Activated naive CD4-positive, alpha-beta T cell treated with anti-CD3 and anti-CD28 coated beads, Interleukin-2, amount 50 U/mL, for 24 hours (primary cell): ENCODE measurements at regions not wholly inside any gene's neighbourhood (a gene's known extent, or its start where the extent isn't known, plus 50 kb on each side); places are given as distances from the start of the nearest gene placed in this dataset.
"Not testable (repeated sequence)": the region's sequence is repeated elsewhere in the genome, so short reads cannot be mapped to it uniquely, and the experiment has no call there.

Source experiments
- H3K27ac Mint-ChIP-seq: one replicate; pipeline ENCODE4 v1.8.0; 2021; ENCODE audit warnings: mild to moderate bottlenecking, mixed read lengths
- H3K27me3 Mint-ChIP-seq: one replicate; pipeline ENCODE4 v1.8.0; 2021; ENCODE audit warnings: mixed read lengths
- H3K36me3 Mint-ChIP-seq: one replicate; pipeline ENCODE4 v1.8.0; 2021; ENCODE audit warnings: mixed read lengths
- H3K4me1 Mint-ChIP-seq: one replicate; pipeline ENCODE4 v1.8.0; 2021; ENCODE audit warnings: mixed read lengths
- H3K4me3 Mint-ChIP-seq: one replicate; pipeline ENCODE4 v1.8.0; 2021; ENCODE audit warnings: mild to moderate bottlenecking, mixed read lengths
- H3K9me3 Mint-ChIP-seq: one replicate; pipeline ENCODE4 v1.8.0; 2021; ENCODE audit warnings: mixed read lengths

GRCh38 chr7:94706996-94707740 lies 51.2 kb upstream of the SGCE start:
- Mint-ChIP-seq H3K4me3 (no peak overlapping the region), H3K27me3 (no peaks in the 10 kb centered on the region), H3K36me3 (no peaks in the 10 kb centered on the region), H3K9me3 (no peaks in the 10 kb centered on the region), H3K27ac (no peak overlapping the region), H3K4me1 (no peaks in the 10 kb centered on the region)

- Mint-ChIP-seq H3K27me3 (no peaks in the 10 kb centered on the region), H3K4me3 (no peak overlapping the region), H3K36me3 (no peaks in the 10 kb centered on the region), H3K4me1 (no peaks in the 10 kb centered on the region), H3K9me3 (no peaks in the 10 kb centered on the region), H3K27ac (no peak overlapping the region)
These were observed 54.3 kb upstream of the SGCE start for GRCh38 chr7:94710256-94710655.

DNA sequence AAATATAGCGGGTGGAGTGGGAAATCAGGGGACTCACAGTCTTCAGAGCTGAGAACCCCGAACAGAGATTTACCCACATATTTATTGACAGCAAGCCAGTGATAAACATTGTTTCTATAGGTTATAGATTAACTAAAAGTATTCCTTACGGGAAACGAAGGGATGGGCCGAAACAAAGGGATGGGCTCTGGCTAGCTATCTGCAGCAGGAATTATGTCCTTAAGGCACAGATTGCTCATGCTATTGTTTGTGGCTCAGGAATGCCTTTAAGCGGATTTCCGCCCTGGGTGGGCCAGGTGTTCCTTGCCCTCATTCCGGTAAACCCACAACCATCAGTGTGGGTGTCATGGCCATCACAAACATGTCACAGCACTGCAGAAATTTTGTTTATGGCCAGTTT lies 66.4 kb upstream of the SGCE start:
- H3K27ac Mint-ChIP-seq, H3K4me1 Mint-ChIP-seq, H3K9me3 Mint-ChIP-seq, H3K36me3 Mint-ChIP-seq, H3K27me3 Mint-ChIP-seq, H3K4me3 Mint-ChIP-seq: not testable (repeated sequence)

GRCh38 chr7:94728893-94729292 lies 73.0 kb upstream of the SGCE start:
- Mint-ChIP-seq H3K9me3 (peaks cover 13% of the 10 kb centered on the region), H3K27me3 (peaks cover 15% of the 10 kb centered on the region)
- H3K4me1 Mint-ChIP-seq, H3K4me3 Mint-ChIP-seq, H3K27ac Mint-ChIP-seq, H3K36me3 Mint-ChIP-seq: not testable (repeated sequence)

GRCh38 chr7:94738071-94738470 lies 82.1 kb upstream of the SGCE start:
- Mint-ChIP-seq H3K4me1 (no peaks in the 10 kb centered on the region), H3K4me3 (no peak overlapping the region), H3K27ac (no peak overlapping the region), H3K27me3 (no peaks in the 10 kb centered on the region), H3K9me3 (no peaks in the 10 kb centered on the region), H3K36me3 (no peaks in the 10 kb centered on the region)

- no peaks in the 10 kb centered on the region for H3K36me3 Mint-ChIP-seq
- no peak overlapping the region for H3K4me3 Mint-ChIP-seq
- no peak overlapping the region for H3K27ac Mint-ChIP-seq
- H3K27me3 Mint-ChIP-seq: no peaks in the 10 kb centered on the region
- H3K9me3 Mint-ChIP-seq: no peaks in the 10 kb centered on the region
- H3K4me1 Mint-ChIP-seq: no peaks in the 10 kb centered on the region
These were observed 83.2 kb upstream of the SGCE start for GRCh38 chr7:94739180-94739579.

DNA sequence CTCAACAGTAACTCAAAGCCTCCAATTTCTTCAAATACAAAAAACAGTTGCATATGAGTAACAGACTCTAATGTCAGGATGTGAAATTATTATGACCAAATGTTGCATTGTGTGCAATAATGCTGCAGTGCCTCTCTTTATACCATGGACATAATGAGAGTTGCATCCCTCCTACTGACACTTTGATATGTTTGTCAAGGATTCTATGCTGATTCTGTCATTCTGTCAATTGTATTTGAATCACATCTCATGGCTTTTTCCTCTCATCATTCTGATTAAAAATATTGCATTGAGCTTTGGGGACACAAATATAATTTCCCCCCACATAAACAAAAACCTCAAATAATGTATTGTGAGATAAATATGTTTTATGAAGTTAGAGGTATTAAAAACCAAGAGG lies 84.6 kb upstream of the SGCE start:
- Mint-ChIP-seq H3K27me3 (no peaks in the 10 kb centered on the region), H3K9me3 (no peaks in the 10 kb centered on the region), H3K4me1 (no peaks in the 10 kb centered on the region), H3K4me3 (no peak overlapping the region), H3K36me3 (no peaks in the 10 kb centered on the region), H3K27ac (no peak overlapping the region)

GRCh38 chr7:94741179-94741578 lies 85.2 kb upstream of the SGCE start:
- Mint-ChIP-seq H3K9me3 (no peaks in the 10 kb centered on the region), H3K36me3 (no peaks in the 10 kb centered on the region), H3K27me3 (no peaks in the 10 kb centered on the region), H3K4me1 (no peaks in the 10 kb centered on the region), H3K4me3 (no peak overlapping the region), H3K27ac (no peak overlapping the region)

DNA sequence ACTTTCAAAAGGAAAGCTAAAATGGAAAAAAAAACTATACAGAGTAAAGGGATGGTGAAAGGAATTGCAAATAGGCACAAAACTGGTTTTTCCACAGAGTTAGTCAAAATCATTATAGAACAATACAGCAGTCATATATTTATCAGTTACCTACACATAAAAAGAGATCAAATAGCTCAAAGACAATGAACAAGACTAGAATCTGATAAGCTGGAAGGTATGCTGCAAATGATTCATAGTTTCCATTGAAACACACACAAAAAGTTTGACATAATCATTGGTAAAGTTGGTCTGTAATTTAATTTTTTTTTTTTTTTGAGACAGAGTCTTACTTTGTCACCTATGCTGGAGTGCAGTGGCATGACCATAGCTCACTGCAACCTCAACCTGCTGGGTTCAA lies 92.4 kb upstream of the SGCE start:
- H3K36me3 Mint-ChIP-seq: no peaks in the 10 kb centered on the region
- no peaks in the 10 kb centered on the region for H3K4me1 Mint-ChIP-seq
- no peaks in the 10 kb centered on the region for H3K27me3 Mint-ChIP-seq
- H3K9me3 Mint-ChIP-seq: no peaks in the 10 kb centered on the region
- H3K27ac Mint-ChIP-seq: no peak overlapping the region
- H3K4me3 Mint-ChIP-seq: no peak overlapping the region

- Mint-ChIP-seq H3K4me1 (no peaks in the 10 kb centered on the region), H3K27ac (no peak overlapping the region), H3K9me3 (peaks cover 5% of the 10 kb centered on the region), H3K27me3 (no peaks in the 10 kb centered on the region), H3K4me3 (no peak overlapping the region), H3K36me3 (no peaks in the 10 kb centered on the region)
These were observed 104.6 kb upstream of the SGCE start for GRCh38 chr7:94760446-94761100.

GRCh38 chr7:94761451-94761850 lies 105.5 kb upstream of the SGCE start:
- H3K36me3 Mint-ChIP-seq: no peaks in the 10 kb centered on the region
- H3K4me1 Mint-ChIP-seq: no peaks in the 10 kb centered on the region
- H3K9me3 Mint-ChIP-seq: peaks cover under 1% of the 10 kb centered on the region
- H3K4me3 Mint-ChIP-seq: no peak overlapping the region
- peaks cover 1% of the 10 kb centered on the region for H3K27me3 Mint-ChIP-seq
- H3K27ac Mint-ChIP-seq: no peak overlapping the region

GRCh38 chr7:94763268-94763667 lies 107.3 kb upstream of the SGCE start:
- Mint-ChIP-seq H3K36me3 (no peaks in the 10 kb centered on the region), H3K4me1 (no peaks in the 10 kb centered on the region), H3K27ac (no peak overlapping the region), H3K9me3 (no peaks in the 10 kb centered on the region), H3K4me3 (no peak overlapping the region), H3K27me3 (peaks cover 4% of the 10 kb centered on the region)

DNA sequence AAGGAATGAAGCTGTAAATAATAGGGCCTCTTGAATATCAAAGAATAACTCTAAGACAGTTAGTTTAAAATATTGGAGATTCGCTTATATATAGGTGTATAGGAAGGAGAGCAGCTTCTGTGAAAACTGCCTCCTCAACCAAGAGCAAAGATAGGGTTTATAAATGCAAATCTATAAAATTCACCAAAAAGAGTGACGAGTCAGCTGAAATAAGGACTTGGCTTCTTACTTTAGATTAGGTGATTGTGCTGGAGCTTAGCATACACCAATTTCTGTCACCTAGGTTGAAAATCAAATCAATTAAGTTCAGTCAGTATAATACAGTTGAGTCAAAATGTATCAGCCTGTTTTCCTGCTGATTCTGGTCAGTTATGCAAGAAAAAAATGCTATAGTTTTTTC lies 113.8 kb upstream of the SGCE start:
- no peak overlapping the region for H3K27ac Mint-ChIP-seq
- no peaks in the 10 kb centered on the region for H3K4me1 Mint-ChIP-seq
- H3K4me3 Mint-ChIP-seq: no peak overlapping the region
- no peaks in the 10 kb centered on the region for H3K36me3 Mint-ChIP-seq
- H3K27me3 Mint-ChIP-seq: peaks cover 9% of the 10 kb centered on the region
- no peaks in the 10 kb centered on the region for H3K9me3 Mint-ChIP-seq

DNA sequence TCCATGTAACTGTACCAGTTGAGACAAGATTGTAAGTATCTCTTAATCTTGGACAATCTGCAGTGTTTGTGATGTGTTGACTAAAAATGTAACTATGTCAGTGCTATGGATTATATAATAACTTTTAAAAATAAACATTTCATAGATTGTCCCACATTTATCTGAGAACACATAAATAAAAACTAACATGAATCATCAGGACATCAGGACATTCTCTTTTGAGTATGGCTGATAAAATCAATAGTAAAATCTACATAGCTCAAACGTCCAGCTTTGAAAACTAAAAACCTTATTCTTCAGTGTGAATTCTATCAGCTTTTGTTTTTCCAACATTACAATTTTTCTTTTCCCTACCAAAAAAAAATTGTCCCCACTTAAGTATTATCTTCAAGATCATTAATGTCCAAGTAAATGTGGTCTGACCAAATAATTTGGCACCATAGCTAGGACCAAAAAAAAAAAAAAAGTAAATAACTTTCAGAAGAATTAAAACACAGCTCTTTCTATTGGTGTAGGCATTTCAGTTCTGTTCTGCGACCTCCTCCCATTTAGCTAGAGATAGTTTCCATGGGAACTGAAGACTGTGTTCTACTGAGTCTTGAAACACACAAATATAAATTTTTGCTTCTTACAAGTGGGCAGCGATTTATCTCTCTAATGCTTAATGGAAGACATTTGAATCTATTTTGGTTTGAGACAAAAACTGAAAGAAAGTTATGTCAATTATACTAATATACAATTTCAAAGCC lies 123.0 kb upstream of the SGCE start:
- Mint-ChIP-seq H3K36me3 (no peaks in the 10 kb centered on the region), H3K27me3 (peaks cover 1% of the 10 kb centered on the region), H3K4me3 (no peak overlapping the region), H3K4me1 (no peaks in the 10 kb centered on the region), H3K9me3 (peaks cover 7% of the 10 kb centered on the region), H3K27ac (no peak overlapping the region)

DNA sequence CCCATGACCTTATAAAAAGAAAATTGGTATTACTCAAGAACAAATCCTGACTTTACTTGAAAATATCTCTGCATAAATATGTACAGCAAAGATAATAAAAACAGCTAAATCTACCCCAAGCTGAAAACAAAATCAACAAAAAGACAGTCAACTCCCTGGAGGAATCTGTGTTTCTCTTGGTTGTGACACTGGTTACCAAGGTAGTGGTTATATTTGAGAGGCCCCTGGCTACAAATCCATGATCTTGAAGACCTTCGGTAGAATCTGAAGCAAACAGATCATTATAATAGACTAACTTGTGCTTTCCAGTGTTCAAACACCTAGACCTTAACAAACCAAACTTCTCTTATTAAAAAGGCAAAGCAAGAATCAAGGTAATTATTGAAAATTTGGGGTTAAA lies 123.9 kb upstream of the SGCE start:
- peaks cover 2% of the 10 kb centered on the region for H3K27me3 Mint-ChIP-seq

DNA sequence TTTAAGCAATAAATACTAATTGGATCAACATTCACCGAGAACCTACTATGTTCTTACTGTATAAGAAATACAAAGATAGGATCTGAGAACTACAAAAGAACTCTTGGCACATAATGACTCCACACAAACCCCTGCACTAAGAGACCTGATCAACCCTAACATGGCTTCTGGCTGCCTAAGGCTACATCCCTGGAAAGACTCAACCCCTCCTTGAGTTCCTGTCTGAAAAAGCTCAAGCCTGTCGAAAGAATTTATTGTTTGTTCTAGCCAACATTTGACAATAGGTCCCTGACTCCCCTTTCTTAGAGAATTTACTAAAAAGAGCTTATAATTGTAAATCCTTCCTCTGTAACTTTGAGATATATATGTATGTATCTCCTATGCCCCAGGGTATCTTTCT lies 125.3 kb upstream of the SGCE start:
- Mint-ChIP-seq H3K27me3 (peaks cover 2% of the 10 kb centered on the region), H3K4me3 (no peak overlapping the region), H3K27ac (no peak overlapping the region), H3K9me3 (peaks cover 6% of the 10 kb centered on the region), H3K36me3 (no peaks in the 10 kb centered on the region), H3K4me1 (no peaks in the 10 kb centered on the region)

More for the DNA sequence above, 123.9 kb upstream of the SGCE start:
- no peaks in the 10 kb centered on the region for H3K4me1 Mint-ChIP-seq
- H3K27ac Mint-ChIP-seq: no peak overlapping the region
- H3K4me3 Mint-ChIP-seq: no peak overlapping the region
- no peaks in the 10 kb centered on the region for H3K36me3 Mint-ChIP-seq
- H3K9me3 Mint-ChIP-seq: peaks cover 10% of the 10 kb centered on the region
